ENCODE measurements at regions not wholly inside any gene's neighbourhood (a gene's known extent, or its start where the extent isn't known, plus 50 kb on each side); places are given as distances from the start of the nearest gene placed in this dataset.
"Not testable (repeated sequence)": the region's sequence is repeated elsewhere in the genome, so short reads cannot be mapped to it uniquely, and the experiment has no call there.

GRCh38 chr16:29087673-29088072 lies 102.8 kb downstream of the LAT start:
- not testable (repeated sequence) for DNase-seq

DNA sequence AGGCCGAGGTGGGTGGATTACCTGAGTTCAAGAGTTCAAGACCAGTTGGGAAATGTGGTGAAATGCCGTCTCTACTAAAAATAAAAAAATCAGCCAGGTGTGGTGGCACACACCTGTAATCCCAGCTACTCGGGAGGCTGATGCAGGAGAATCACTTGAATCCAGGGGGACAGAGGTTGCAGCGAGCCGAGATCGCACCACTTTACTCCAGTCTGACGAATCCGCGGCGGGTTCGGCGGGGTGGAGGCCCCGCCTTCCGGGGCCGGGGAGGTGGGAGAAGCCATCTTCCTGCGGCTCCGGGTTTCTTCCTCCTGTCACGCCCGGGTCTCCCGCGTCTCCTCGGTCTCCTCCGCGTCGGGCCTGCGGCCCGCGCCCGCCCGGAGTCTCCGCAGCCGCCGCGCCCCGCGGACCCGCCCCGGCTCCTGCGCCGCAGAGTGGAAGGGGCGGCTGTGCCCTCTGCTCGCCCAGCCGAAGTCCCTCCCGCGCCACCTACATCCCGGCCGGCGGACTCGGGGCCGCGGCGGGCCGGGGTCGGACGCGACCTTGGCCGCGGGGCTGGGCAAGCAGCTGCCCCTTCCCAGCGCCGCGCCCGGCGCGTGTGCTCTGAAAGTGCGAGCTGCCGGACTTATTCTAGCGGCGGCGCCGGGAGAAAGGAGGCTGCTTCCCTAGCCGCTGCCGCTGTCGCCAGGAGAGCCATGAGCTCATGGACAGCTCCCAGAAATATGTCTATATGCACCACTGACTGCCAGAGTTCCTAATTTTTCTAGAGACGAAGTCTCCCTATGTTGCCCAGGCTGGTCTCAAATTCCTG lies 97.2 kb downstream of the LAT start:
- DNase-seq: not testable (repeated sequence)

DNA sequence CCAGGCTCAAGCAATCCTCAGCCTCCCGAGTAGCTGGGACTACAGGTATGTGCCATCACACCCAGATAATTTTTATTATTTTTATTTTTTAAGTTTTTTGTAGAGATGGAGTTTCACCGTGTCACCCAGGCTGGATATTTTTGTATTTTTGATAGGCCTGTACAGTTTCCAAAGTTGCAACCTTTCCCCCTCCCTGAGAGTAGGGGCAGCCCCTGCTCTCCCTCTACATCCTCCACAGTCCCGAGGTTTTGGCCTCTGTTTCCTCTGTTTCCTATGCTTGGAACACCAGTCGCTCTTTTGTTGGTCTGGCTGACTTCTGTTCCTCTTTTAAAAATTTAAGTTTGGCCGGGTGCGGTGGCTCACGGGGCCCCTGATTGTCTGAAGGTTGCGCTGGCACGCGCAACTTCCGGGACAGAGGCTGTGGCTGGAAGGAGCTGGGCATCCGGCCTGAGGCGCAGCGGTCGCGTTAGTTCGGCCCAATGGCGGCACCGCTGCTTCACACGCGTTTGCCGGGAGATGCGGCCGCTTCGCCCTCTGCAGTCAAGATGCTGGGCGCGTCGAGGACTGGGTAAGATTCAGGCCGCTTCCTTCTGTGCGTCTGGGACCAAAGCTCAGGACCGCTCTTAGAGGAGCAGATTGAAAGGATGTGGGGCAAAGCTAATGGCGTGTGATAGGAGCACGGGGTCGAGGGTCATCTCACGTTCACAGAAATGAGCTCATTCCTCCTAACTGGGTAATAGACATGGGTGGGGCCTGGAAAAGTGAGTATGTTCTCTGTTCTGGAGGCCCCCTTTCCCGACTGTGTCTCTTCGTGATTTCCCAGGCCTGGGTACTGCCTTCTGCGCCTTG lies 89.9 kb downstream of the LAT start:
- DNase-seq: not testable (repeated sequence)

DNA sequence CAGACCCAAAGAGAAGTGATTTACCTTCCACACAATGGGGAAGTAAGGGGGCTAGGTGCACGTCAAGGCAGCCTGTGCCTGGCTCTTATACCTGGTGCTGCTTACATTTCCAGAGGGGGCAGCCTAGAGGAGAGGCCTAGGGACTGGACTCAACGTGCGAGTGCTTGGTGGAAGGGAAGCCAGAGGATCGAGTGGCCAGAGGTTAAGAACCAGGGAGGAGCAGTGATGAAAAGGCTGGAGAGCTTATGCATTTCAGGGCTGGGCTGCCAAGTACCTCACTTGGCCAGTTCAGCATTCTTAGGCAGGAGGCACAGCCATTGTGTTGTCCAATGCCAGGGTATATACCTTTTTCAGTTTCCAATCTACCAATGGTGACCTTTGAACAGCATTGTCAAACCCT lies 77.4 kb downstream of the LAT start:
- not testable (repeated sequence) for DNase-seq

- DNase-seq: not testable (repeated sequence)
These were observed 76.6 kb downstream of the LAT start for GRCh38 chr16:29061467-29061921.

DNA sequence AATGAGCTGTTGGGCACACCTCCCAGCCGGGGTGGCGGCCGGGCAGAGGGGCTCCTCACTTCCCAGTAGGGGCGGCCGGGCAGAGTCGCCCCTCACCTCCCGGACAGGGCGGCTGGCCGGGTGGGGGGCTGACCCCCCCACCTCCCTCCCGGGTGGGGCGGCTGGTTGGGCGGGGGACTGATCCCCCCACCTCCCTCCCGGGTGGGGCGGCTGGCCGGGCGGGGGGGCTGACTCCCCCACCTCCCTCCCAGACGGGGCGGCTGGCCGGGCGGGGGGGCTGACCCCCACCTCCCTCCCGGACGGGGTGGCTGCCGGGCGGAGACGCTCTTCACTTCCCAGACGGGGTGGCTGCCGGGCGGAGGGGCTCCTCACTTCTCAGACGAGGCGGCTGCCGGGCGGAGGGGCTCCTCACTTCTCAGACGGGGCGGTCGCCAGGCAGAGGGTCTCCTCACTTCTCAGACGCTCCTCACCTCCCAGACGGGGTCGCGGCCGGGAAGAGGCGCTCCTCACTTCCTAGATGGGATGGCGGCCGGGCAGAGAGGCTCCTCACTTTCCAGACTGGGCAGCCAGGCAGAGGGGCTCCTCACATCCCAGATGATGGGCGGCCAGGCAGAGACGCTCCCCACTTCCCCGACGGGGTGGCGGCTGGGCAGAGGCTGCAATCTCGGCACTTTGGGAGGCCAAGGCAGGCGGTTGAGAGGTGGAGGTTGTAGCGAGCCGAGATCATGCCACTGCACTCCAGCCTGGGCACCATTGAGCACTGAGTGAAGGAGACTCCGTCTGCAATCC lies 75.4 kb downstream of the LAT start:
- not testable (repeated sequence) for DNase-seq

DNA sequence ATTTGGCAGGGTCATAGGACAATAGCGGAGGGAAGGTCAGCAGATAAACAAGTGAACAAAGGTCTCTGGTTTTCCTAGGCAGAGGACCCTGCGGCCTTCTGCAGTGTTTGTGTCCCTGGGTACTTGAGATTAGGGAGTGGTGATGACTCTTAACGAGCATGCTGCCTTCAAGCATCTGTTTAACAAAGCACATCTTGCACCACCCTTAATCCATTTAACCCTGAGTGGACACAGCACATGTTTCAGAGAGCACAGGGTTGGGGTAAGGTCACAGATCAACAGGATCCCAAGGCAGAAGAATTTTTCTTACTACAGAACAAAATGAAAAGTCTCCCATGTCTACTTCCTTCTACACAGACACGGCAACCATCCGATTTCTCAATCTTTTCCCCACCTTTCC lies 74.7 kb downstream of the LAT start:
- not testable (repeated sequence) for DNase-seq
